ENCODE measurements at regions not wholly inside any gene's neighbourhood (a gene's known extent, or its start where the extent isn't known, plus 50 kb on each side); places are given as distances from the start of the nearest gene placed in this dataset.
"Not testable (repeated sequence)": the region's sequence is repeated elsewhere in the genome, so short reads cannot be mapped to it uniquely, and the experiment has no call there.

GRCh38 chr6:16019462-16019861 lies 109.4 kb upstream of the MYLIP start:
- no peak for TF ChIP-seq ZNF274 (IDR thresholded peaks at IDR 0.05; ENCODE audit: low read depth, low read length)
- H3K4me3 ChIP-seq (ENCODE audit: low read length) = no peak overlapping the region

GRCh38 chr6:16018626-16019025 lies 110.3 kb upstream of the MYLIP start:
- H3K4me3 ChIP-seq (ENCODE audit: low read length) = no peak overlapping the region
- TF ChIP-seq ZNF274 (IDR thresholded peaks at IDR 0.05; ENCODE audit: low read depth, low read length) = no peak

- not testable (repeated sequence) for H3K4me3 ChIP-seq (ENCODE audit: low read length)
Measured at GRCh38 chr6:16014325-16014724, 114.6 kb upstream of the MYLIP start.

GRCh38 chr6:16007146-16007545 lies 121.7 kb upstream of the MYLIP start:
- TF ChIP-seq ZNF274 (IDR thresholded peaks at IDR 0.05; ENCODE audit: low read depth, low read length) = no peak
- no peak overlapping the region for H3K4me3 ChIP-seq (ENCODE audit: low read length)

GRCh38 chr6:16006681-16007080 lies 122.2 kb upstream of the MYLIP start:
- H3K4me3 ChIP-seq (ENCODE audit: low read length) = no peak overlapping the region
- no peak for TF ChIP-seq ZNF274 (IDR thresholded peaks at IDR 0.05; ENCODE audit: low read depth, low read length)

GRCh38 chr6:16004934-16005679 lies 123.8 kb upstream of the MYLIP start:
- TF ChIP-seq ZNF274 (IDR thresholded peaks at IDR 0.05; ENCODE audit: low read depth, low read length) = no peak
- no peak overlapping the region for H3K4me3 ChIP-seq (ENCODE audit: low read length)

GRCh38 chr6:16003197-16003491 lies 125.7 kb upstream of the MYLIP start:
- no peak for TF ChIP-seq ZNF274 (IDR thresholded peaks at IDR 0.05; ENCODE audit: low read depth, low read length)
- no peak overlapping the region for H3K4me3 ChIP-seq (ENCODE audit: low read length)

GRCh38 chr6:16002332-16003196 lies 126.3 kb upstream of the MYLIP start:
- no peak overlapping the region for H3K4me3 ChIP-seq (ENCODE audit: low read length)

GRCh38 chr6:16001158-16001557 lies 127.7 kb upstream of the MYLIP start:
- TF ChIP-seq ZNF274 (IDR thresholded peaks at IDR 0.05; ENCODE audit: low read depth, low read length) = no peak
- H3K4me3 ChIP-seq (ENCODE audit: low read length) = no peak overlapping the region

More at GRCh38 chr6:16002332-16003196, 126.3 kb upstream of the MYLIP start:
- no peak for TF ChIP-seq ZNF274 (IDR thresholded peaks at IDR 0.05; ENCODE audit: low read depth, low read length)

GRCh38 chr6:15999201-15999600 lies 129.7 kb upstream of the MYLIP start:
- no peak overlapping the region for H3K4me3 ChIP-seq (ENCODE audit: low read length)
- no peak for TF ChIP-seq ZNF274 (IDR thresholded peaks at IDR 0.05; ENCODE audit: low read depth, low read length)

- no peak overlapping the region for H3K4me3 ChIP-seq (ENCODE audit: low read length)
- no peak for TF ChIP-seq ZNF274 (IDR thresholded peaks at IDR 0.05; ENCODE audit: low read depth, low read length)
Measured at GRCh38 chr6:15997586-15998388, 131.1 kb upstream of the MYLIP start.

GRCh38 chr6:15996030-15996429 lies 132.9 kb upstream of the MYLIP start:
- no peak for TF ChIP-seq ZNF274 (IDR thresholded peaks at IDR 0.05; ENCODE audit: low read depth, low read length)
- H3K4me3 ChIP-seq (ENCODE audit: low read length) = no peak overlapping the region

GRCh38 chr6:15995493-15995892 lies 133.4 kb upstream of the MYLIP start:
- no peak overlapping the region for H3K4me3 ChIP-seq (ENCODE audit: low read length)
- no peak for TF ChIP-seq ZNF274 (IDR thresholded peaks at IDR 0.05; ENCODE audit: low read depth, low read length)

GRCh38 chr6:15994814-15995459 lies 133.9 kb upstream of the MYLIP start:
- no peak overlapping the region for H3K4me3 ChIP-seq (ENCODE audit: low read length)
- TF ChIP-seq ZNF274 (IDR thresholded peaks at IDR 0.05; ENCODE audit: low read depth, low read length) = no peak

All from GM08714 (cell line).